B cell (primary cell): ENCODE measurements at regions not wholly inside any gene's neighbourhood (a gene's known extent, or its start where the extent isn't known, plus 50 kb on each side); places are given as distances from the start of the nearest gene placed in this dataset.

Experiments used
- ATAC-seq: fragments of 200-7000 bp; cut with Tn5 transposase; one replicate; pipeline ENCODE4 v1.10.0; 2021; ENCODE audit warnings: low read depth, mild to moderate bottlenecking, moderate number of reproducible peaks, moderate library complexity
- CTCF ChIA-PET: fragments of 350-600 bp; sonication (Branson Sonifier 250); formaldehyde crosslinking; loops from one replicate; lab custom pipeline; 2021; ENCODE audit warnings: antibody characterized with exemption, inconsistent platforms; lab: Charles Lee
- POLR2A ChIA-PET: fragments of 350-600 bp; sonication (Branson Sonifier 250); formaldehyde crosslinking; loops from one replicate; lab custom pipeline; 2021; ENCODE audit warnings: antibody characterized with exemption; lab: Charles Lee
- DNase-seq: peaks from one replicate; pipeline ENCODE4 v3.0.0; 2013
- H2AFZ ChIP-seq: 2 replicates; pipeline ENCODE4 v1.6.1; 2012; ENCODE audit warnings: mild to moderate bottlenecking, low read depth, low read length; ENCODE audit not compliant: insufficient read depth, poor library complexity, severe bottlenecking
- H3K27ac ChIP-seq, 2 donors: 1 replicate in 1 of 2; 2 replicates in 1 of 2; pipeline ENCODE4 v1.5.1; 2012 to 2013; ENCODE audit warnings: low read length in 2 of 2, mild to moderate bottlenecking in 2 of 2, moderate library complexity in 1 of 2
- H3K27me3 ChIP-seq, 4 experiments: fragments of 200-600 bp in 1 of 4; sonication (generic) in 1 of 4; replicated peaks in 1 of 4; 1 replicate in 2 of 4; 2 replicates in 2 of 4; pipeline versions ENCODE4 v1.6.1 to v1.7.0; 2013 to 2016; ENCODE audit warnings: low read length in 3 of 4, mild to moderate bottlenecking in 2 of 4, mixed read lengths in 1 of 4, moderate library complexity in 1 of 4; ENCODE audit not compliant: insufficient read depth in 4 of 4, control insufficient read depth in 3 of 4; ENCODE audit errors: control extremely low read depth in 1 of 4
- H3K36me3 ChIP-seq, 2 experiments: replicated peaks in 1 of 2; 1 replicate in 1 of 2; 2 replicates in 1 of 2; pipeline versions ENCODE4 v1.6.1 to v1.7.1; 2013; ENCODE audit warnings: low read length in 1 of 2; ENCODE audit not compliant: insufficient read depth in 2 of 2, control insufficient read depth in 1 of 2; ENCODE audit errors: control extremely low read depth in 1 of 2, extremely low read depth in 1 of 2
- H3K4me1 ChIP-seq, 2 donors: fragments of 200-600 bp in 1 of 2; sonication (generic) in 1 of 2; 1 replicate in 1 of 2; 2 replicates in 1 of 2; pipeline versions ENCODE4 v1.5.1 to v1.6.1; 2013 to 2017; ENCODE audit warnings: low read length in 2 of 2; ENCODE audit not compliant: control insufficient read depth in 2 of 2, insufficient read depth in 2 of 2
- H3K4me2 ChIP-seq: replicated peaks from 2 replicates; pipeline ENCODE3; 2012; ENCODE audit warnings: mild to moderate bottlenecking, low read depth, low read length; ENCODE audit not compliant: poor library complexity, severe bottlenecking
- H3K4me3 ChIP-seq, 5 experiments: fragments of 200-600 bp in 1 of 5; sonication (generic) in 1 of 5; 1 replicate in 3 of 5; 2 replicates in 2 of 5; pipeline versions ENCODE4 v1.5.1 to v1.7.0; 2011 to 2016; ENCODE audit warnings: low read length in 4 of 5, mild to moderate bottlenecking in 4 of 5, low read depth in 2 of 5, control low read depth in 1 of 5, moderate library complexity in 1 of 5; ENCODE audit not compliant: insufficient read depth in 1 of 5; ENCODE audit errors: control extremely low read depth in 1 of 5, extremely low read depth in 1 of 5
- H3K79me2 ChIP-seq: fragments of 200-600 bp; sonication (generic); one replicate; pipeline ENCODE4 v1.6.0; 2016; ENCODE audit warnings: low read length; ENCODE audit not compliant: control insufficient read depth, insufficient read depth
- H3K9ac ChIP-seq: fragments of 200-600 bp; sonication (generic); 2 replicates; pipeline ENCODE4 v1.6.1; 2017; ENCODE audit warnings: mild to moderate bottlenecking, low read length, moderate library complexity
- H3K9me3 ChIP-seq, 3 donors: one replicate each; pipeline versions ENCODE4 v1.6.1 to v1.7.1; 2013; ENCODE audit warnings: low read length in 2 of 3; ENCODE audit not compliant: control insufficient read depth in 2 of 3, insufficient read depth in 1 of 3; ENCODE audit errors: control extremely low read depth in 1 of 3
- H4K20me1 ChIP-seq: 2 replicates; pipeline ENCODE4 v1.6.0; 2012; ENCODE audit warnings: mild to moderate bottlenecking, low read length; ENCODE audit not compliant: insufficient read depth, control insufficient read depth, poor library complexity, severe bottlenecking
- H3K27ac Mint-ChIP-seq: one replicate; pipeline ENCODE4 v1.8.0; 2021; ENCODE audit warnings: mixed read lengths
- H3K27me3 Mint-ChIP-seq: one replicate; pipeline ENCODE4 v1.8.0; 2021; ENCODE audit warnings: mixed read lengths
- H3K4me1 Mint-ChIP-seq: one replicate; pipeline ENCODE4 v1.8.0; 2021; ENCODE audit warnings: mixed read lengths
- H3K4me3 Mint-ChIP-seq: one replicate; pipeline ENCODE4 v1.8.0; 2021; ENCODE audit warnings: mixed read lengths
- H3K9me3 Mint-ChIP-seq: one replicate; pipeline ENCODE4 v1.8.0; 2022; ENCODE audit warnings: mixed read lengths; ENCODE audit not compliant: insufficient read depth
- EZH2 ChIP-seq: IDR thresholded peaks from 2 replicates; pipeline ENCODE4 v1.6.1; 2012; ENCODE audit warnings: borderline replicate concordance, low read depth, mild to moderate bottlenecking, moderate library complexity, low read length; ENCODE audit not compliant: insufficient read depth, poor library complexity, severe bottlenecking
- whole genome bisulfite sequencing: methylation state at CpG from one replicate; pipeline ENCODE4 v1.1.5; 2013; ENCODE audit warnings: missing lambda C conversion rate; ENCODE audit not compliant: insufficient coverage; 5-methylcytosine and 5-hydroxymethylcytosine counted together
- intact Hi-C: fragments of 100-400 bp; cut with micrococcal nuclease; formaldehyde crosslinking; loops from one replicate; pipeline ENCODE4 v1.10.0; 2022
- TF ChIP-seq, protein P1 (sequence below): fragments of 200-600 bp; IDR thresholded peaks from one replicate; pipeline ENCODE4 v1.8.0; 2022; ENCODE audit warnings: antibody characterized with exemption, mild to moderate bottlenecking

DNA sequence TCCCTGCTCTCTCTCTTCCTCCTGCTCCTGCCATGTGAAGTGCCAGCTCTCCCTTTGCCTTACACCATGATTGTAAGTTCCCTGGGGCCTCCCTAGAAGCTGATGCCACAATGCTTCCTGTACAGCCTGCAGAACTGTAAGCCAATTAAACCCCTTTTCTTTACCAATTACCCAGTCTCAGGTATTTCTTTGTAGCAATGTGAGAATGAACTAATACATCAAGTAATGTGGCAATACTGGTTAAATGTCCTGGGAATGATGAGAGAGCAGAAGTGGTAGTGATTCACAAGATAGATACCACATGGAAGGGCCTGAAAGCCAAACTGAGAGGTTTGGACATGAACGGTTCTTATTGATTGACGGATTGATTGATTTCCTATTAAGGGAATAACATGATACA, 62.6 kb upstream of the IL12B start:
- 100% methylated on average over 1 of the region's 2 CpGs for WGBS
- intact Hi-C loops, result no loop called here
- Histone ChIP-seq H3K9ac (no peak overlapping the region), H3K4me1 (no peaks in the 10 kb centered on the region), H3K4me2 (no peak overlapping the region), H3K79me2 (no peaks in the 10 kb centered on the region), H3K36me3 (no peaks in the 10 kb centered on the region), H2AFZ (no peak overlapping the region), H3K27me3 (no peaks in the 10 kb centered on the region), H3K9me3 (peaks cover 0 to 7% (median under 1%) of the 10 kb centered on the region in 3 donors), H3K4me3 (no peak overlapping the region), H3K27ac (no peak overlapping the region), H4K20me1 (no peaks in the 10 kb centered on the region)
- Mint-ChIP-seq H3K27ac (no peak overlapping the region), H3K4me1 (no peaks in the 10 kb centered on the region), H3K4me3 (no peak overlapping the region), H3K9me3 (peaks cover 15% of the 10 kb centered on the region), H3K27me3 (no peaks in the 10 kb centered on the region)
- ATAC-seq (no peak), DNase-seq (no peak)
- ChIA-PET CTCF (no interaction called here), POLR2A (no interaction called here)
- TF ChIP-seq, protein P1, sequence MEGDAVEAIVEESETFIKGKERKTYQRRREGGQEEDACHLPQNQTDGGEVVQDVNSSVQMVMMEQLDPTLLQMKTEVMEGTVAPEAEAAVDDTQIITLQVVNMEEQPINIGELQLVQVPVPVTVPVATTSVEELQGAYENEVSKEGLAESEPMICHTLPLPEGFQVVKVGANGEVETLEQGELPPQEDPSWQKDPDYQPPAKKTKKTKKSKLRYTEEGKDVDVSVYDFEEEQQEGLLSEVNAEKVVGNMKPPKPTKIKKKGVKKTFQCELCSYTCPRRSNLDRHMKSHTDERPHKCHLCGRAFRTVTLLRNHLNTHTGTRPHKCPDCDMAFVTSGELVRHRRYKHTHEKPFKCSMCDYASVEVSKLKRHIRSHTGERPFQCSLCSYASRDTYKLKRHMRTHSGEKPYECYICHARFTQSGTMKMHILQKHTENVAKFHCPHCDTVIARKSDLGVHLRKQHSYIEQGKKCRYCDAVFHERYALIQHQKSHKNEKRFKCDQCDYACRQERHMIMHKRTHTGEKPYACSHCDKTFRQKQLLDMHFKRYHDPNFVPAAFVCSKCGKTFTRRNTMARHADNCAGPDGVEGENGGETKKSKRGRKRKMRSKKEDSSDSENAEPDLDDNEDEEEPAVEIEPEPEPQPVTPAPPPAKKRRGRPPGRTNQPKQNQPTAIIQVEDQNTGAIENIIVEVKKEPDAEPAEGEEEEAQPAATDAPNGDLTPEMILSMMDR, result no peak
- no peak for TF ChIP-seq EZH2

DNA sequence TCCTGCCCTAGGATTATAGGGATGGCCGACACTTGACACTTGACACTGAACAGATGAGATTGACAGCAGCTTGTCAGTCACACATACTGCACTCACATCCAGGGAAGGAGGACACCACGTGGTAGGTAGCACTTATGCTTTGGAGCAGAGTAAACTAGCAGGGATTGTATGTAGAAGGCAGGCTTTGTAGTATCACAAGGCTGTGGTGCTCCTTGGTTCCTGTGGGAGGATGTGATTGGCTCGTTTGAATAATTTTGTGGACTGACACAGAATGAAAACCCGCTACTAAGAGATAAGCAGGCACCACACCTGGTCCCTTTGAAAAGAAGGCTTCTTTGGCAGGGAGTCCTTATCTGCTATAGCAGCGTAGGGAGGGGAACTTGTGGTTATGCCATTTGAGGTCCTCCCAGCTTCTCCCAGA, 63.6 kb upstream of the IL12B start:
- WGBS, result 7% methylated on average over 2 of the region's 5 CpGs
- Histone ChIP-seq H3K36me3 (no peaks in the 10 kb centered on the region), H4K20me1 (no peaks in the 10 kb centered on the region), H3K4me3 (no peak overlapping the region), H3K27ac (no peak overlapping the region), H3K9me3 (peaks cover 0 to 2% (median 0%) of the 10 kb centered on the region in 3 donors), H3K9ac (no peak overlapping the region), H3K4me1 (no peaks in the 10 kb centered on the region), H3K4me2 (no peak overlapping the region), H2AFZ (no peak overlapping the region), H3K79me2 (no peaks in the 10 kb centered on the region), H3K27me3 (no peaks in the 10 kb centered on the region)
- DNase-seq (no peak), ATAC-seq (no peak)
- ChIA-PET POLR2A (no interaction called here), CTCF (no interaction called here)
- intact Hi-C loops, result no loop called here
- H3K9me3 Mint-ChIP-seq, result peaks cover 12% of the 10 kb centered on the region
- H3K4me3 Mint-ChIP-seq, result no peak overlapping the region
- H3K27ac Mint-ChIP-seq, result no peak overlapping the region
- no peaks in the 10 kb centered on the region for H3K4me1 Mint-ChIP-seq
- TF ChIP-seq EZH2, result no peak
- TF ChIP-seq, protein P1, result no peak
- no peaks in the 10 kb centered on the region for H3K27me3 Mint-ChIP-seq
